ENCODE measurements at regions not wholly inside any gene's neighbourhood (a gene's known extent, or its start where the extent isn't known, plus 50 kb on each side); places are given as distances from the start of the nearest gene placed in this dataset.

DNA sequence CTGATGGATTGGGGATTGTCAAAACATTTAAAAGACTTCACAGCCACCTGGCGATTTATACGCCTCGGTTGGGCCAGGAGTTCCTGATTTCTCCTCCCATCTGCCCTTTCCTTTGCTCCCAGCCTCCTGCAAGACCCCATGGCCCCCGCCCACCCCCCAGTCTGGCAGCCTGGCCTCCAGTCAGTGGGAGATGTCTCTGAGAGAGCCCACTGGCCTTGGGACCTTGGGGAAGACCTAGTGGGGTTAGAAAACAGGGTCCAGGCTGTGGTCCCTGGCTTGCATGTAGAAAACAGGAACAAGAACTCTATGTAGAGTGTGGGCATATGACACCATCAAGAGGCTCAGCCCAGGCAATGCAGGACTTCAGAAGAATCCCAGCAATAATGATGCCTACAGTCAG lies 209.4 kb upstream of the C16orf82 start:
- TF ChIP-seq ZHX1 (conservative IDR thresholded peaks at IDR 0.05; ENCODE audit: low read length): no peak
- TF ChIP-seq BRF2 (IDR thresholded peaks at IDR 0.05; ENCODE audit: borderline replicate concordance, insufficient read depth, insufficient read length): no peak
- no peak for TF ChIP-seq IFI16 (CRISPR knock-in tag; IDR thresholded peaks at IDR 0.05)
- no peak for TF ChIP-seq SOX6 (IDR thresholded peaks at IDR 0.05)
- TF ChIP-seq ZFP36 (IDR thresholded peaks at IDR 0.05; ENCODE audit: low read depth, low read length, partially characterized antibody): no peak
- TF ChIP-seq HNRNPL (IDR thresholded peaks at IDR 0.05; ENCODE audit: low read depth, low read length): no peak
- TF ChIP-seq JUN (IDR thresholded peaks at IDR 0.05; ENCODE audit: borderline replicate concordance, low read depth, low read length): no peak
- no peak for TF ChIP-seq JUN (CRISPR knock-in tag; IDR thresholded peaks at IDR 0.05; ENCODE audit: borderline replicate concordance)
- TF ChIP-seq PRPF4 (IDR thresholded peaks at IDR 0.05; ENCODE audit: insufficient read depth, low read depth, low read length, poor library complexity, severe bottlenecking): no peak
- no peak for TF ChIP-seq SMAD1 (IDR thresholded peaks at IDR 0.05; ENCODE audit: low read depth, low read length, partially characterized antibody)
- no peak for TF ChIP-seq GABPA (tag; conservative IDR thresholded peaks at IDR 0.05; ENCODE audit: low read depth)
- TF ChIP-seq, protein P1, sequence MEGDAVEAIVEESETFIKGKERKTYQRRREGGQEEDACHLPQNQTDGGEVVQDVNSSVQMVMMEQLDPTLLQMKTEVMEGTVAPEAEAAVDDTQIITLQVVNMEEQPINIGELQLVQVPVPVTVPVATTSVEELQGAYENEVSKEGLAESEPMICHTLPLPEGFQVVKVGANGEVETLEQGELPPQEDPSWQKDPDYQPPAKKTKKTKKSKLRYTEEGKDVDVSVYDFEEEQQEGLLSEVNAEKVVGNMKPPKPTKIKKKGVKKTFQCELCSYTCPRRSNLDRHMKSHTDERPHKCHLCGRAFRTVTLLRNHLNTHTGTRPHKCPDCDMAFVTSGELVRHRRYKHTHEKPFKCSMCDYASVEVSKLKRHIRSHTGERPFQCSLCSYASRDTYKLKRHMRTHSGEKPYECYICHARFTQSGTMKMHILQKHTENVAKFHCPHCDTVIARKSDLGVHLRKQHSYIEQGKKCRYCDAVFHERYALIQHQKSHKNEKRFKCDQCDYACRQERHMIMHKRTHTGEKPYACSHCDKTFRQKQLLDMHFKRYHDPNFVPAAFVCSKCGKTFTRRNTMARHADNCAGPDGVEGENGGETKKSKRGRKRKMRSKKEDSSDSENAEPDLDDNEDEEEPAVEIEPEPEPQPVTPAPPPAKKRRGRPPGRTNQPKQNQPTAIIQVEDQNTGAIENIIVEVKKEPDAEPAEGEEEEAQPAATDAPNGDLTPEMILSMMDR (IDR thresholded peaks at IDR 0.05 in 2 of 3, conservative IDR thresholded peaks at IDR 0.05 in 1 of 3; ENCODE audit: insufficient read depth in 2 of 3, low read depth in 1 of 3, low read length in 3 of 3): no peak
- TF ChIP-seq, protein P2, sequence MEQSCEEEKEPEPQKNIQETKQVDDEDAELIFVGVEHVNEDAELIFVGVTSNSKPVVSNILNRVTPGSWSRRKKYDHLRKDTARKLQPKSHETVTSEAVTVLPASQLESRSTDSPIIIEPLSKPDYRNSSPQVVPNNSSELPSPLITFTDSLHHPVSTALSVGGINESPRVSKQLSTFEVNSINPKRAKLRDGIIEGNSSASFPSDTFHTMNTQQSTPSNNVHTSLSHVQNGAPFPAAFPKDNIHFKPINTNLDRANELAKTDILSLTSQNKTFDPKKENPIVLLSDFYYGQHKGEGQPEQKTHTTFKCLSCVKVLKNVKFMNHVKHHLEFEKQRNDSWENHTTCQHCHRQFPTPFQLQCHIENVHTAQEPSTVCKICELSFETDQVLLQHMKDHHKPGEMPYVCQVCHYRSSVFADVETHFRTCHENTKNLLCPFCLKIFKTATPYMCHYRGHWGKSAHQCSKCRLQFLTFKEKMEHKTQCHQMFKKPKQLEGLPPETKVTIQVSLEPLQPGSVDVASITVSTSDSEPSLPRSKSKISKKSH (CRISPR knock-in tag; IDR thresholded peaks at IDR 0.05): no peak
- TF ChIP-seq, protein P3, sequence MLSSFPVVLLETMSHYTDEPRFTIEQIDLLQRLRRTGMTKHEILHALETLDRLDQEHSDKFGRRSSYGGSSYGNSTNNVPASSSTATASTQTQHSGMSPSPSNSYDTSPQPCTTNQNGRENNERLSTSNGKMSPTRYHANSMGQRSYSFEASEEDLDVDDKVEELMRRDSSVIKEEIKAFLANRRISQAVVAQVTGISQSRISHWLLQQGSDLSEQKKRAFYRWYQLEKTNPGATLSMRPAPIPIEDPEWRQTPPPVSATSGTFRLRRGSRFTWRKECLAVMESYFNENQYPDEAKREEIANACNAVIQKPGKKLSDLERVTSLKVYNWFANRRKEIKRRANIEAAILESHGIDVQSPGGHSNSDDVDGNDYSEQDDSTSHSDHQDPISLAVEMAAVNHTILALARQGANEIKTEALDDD (IDR thresholded peaks at IDR 0.05): no peak
